HG02943 (cell line): ENCODE measurements at regions not wholly inside any gene's neighbourhood (a gene's known extent, or its start where the extent isn't known, plus 50 kb on each side); places are given as distances from the start of the nearest gene placed in this dataset.

ENCODE experiments used
- ATAC-seq: cut with Tn5 transposase; IDR thresholded peaks from one replicate; pipeline ENCODE4 v1.9.1; 2021; ENCODE audit warnings: mild to moderate bottlenecking, low read depth, moderate library complexity; ENCODE audit not compliant: unreplicated experiment

- no peak for ATAC-seq
These were observed 254.0 kb upstream of the SOX2 start for GRCh38 chr3:181457756-181458155.

GRCh38 chr3:181457190-181457589, 254.5 kb upstream of the SOX2 start:
- no peak for ATAC-seq

GRCh38 chr3:181455276-181455675, 256.4 kb upstream of the SOX2 start:
- no peak for ATAC-seq

GRCh38 chr3:181454451-181455027, 257.2 kb upstream of the SOX2 start:
- no peak for ATAC-seq

GRCh38 chr3:181446741-181447140, 265.0 kb upstream of the SOX2 start:
- ATAC-seq, result no peak

- ATAC-seq, result no peak
These were observed 269.7 kb upstream of the SOX2 start for GRCh38 chr3:181442066-181442465.

GRCh38 chr3:181432992-181433391, 278.7 kb upstream of the SOX2 start:
- no peak for ATAC-seq

- no peak for ATAC-seq
These were observed 280.0 kb upstream of the SOX2 start for GRCh38 chr3:181431748-181432147.

GRCh38 chr3:181425074-181425473, 286.7 kb upstream of the SOX2 start:
- no peak for ATAC-seq

- no peak for ATAC-seq
These were observed 293.5 kb upstream of the SOX2 start for GRCh38 chr3:181418233-181418632.

GRCh38 chr3:181417748-181418147, 294.0 kb upstream of the SOX2 start:
- ATAC-seq, result no peak

- ATAC-seq, result no peak
These were observed 300.9 kb upstream of the SOX2 start for GRCh38 chr3:181410870-181411269.

GRCh38 chr3:181403876-181404660, 307.7 kb upstream of the SOX2 start:
- no peak for ATAC-seq

GRCh38 chr3:181402347-181402746, 309.4 kb upstream of the SOX2 start:
- ATAC-seq, result no peak

- no peak for ATAC-seq
These were observed 326.8 kb upstream of the SOX2 start for GRCh38 chr3:181384970-181385369.

GRCh38 chr3:181383760-181384159, 328.0 kb upstream of the SOX2 start:
- ATAC-seq, result no peak

GRCh38 chr3:181383201-181383600, 328.5 kb upstream of the SOX2 start:
- ATAC-seq, result no peak

- ATAC-seq, result no peak
These were observed 329.1 kb upstream of the SOX2 start for GRCh38 chr3:181382656-181383055.

GRCh38 chr3:181379278-181379677, 332.4 kb upstream of the SOX2 start:
- no peak for ATAC-seq

- ATAC-seq, result no peak
These were observed 342.1 kb upstream of the SOX2 start for GRCh38 chr3:181369637-181370036.

- ATAC-seq, result no peak
These were observed 348.5 kb upstream of the SOX2 start for GRCh38 chr3:181363231-181363630.

- ATAC-seq, result no peak
These were observed 349.3 kb upstream of the SOX2 start for GRCh38 chr3:181362378-181362777.
